Adrenal gland (tissue), 5 donors: ENCODE measurements at regions not wholly inside any gene's neighbourhood (a gene's known extent, or its start where the extent isn't known, plus 50 kb on each side); places are given as distances from the start of the nearest gene placed in this dataset.

Source experiments
- POLR2A ChIP-seq, 2 donors: fragments of 450-650 bp; IDR thresholded peaks; one replicate each; pipeline ENCODE4 v1.6.1; 2017; ENCODE audit warnings: antibody characterized with exemption in 2 of 2, mild to moderate bottlenecking in 2 of 2, moderate library complexity in 1 of 2
- TF ChIP-seq, protein P1 (sequence below), 6 experiments: fragments of 450-650 bp in 4 of 6; fragments of 200-600 bp in 2 of 6; sonication (generic) in 1 of 6; IDR thresholded peaks; 1 replicate in 5 of 6; 2 replicates in 1 of 6; pipeline versions ENCODE4 v1.5.1 to v1.8.0; 2016 to 2021; ENCODE audit warnings: antibody characterized with exemption in 6 of 6, mild to moderate bottlenecking in 2 of 6, moderate library complexity in 1 of 6
- donor health status: DM: no; HTN: no; CAD: no.

DNA sequence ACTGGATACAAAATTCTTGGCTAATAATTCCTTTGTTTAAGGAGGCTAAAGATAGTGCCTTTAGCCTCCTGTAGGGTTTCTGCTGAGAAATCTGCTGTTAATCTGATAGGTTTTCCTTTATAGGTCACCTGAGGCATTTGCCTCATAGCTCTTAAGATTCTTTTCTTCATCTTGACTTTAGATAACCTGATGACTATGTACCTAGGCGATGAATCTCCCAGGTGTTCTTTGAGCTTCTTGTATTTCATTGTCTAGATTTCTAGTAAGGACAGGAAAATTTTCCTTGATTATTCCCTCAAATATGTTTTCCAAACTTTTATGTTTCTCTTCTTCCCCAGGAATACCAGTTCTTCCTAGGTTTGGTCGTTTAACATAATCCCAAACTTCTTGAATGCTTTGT is 479.4 kb upstream of the MAN1A1 start:
- TF ChIP-seq, protein P1, sequence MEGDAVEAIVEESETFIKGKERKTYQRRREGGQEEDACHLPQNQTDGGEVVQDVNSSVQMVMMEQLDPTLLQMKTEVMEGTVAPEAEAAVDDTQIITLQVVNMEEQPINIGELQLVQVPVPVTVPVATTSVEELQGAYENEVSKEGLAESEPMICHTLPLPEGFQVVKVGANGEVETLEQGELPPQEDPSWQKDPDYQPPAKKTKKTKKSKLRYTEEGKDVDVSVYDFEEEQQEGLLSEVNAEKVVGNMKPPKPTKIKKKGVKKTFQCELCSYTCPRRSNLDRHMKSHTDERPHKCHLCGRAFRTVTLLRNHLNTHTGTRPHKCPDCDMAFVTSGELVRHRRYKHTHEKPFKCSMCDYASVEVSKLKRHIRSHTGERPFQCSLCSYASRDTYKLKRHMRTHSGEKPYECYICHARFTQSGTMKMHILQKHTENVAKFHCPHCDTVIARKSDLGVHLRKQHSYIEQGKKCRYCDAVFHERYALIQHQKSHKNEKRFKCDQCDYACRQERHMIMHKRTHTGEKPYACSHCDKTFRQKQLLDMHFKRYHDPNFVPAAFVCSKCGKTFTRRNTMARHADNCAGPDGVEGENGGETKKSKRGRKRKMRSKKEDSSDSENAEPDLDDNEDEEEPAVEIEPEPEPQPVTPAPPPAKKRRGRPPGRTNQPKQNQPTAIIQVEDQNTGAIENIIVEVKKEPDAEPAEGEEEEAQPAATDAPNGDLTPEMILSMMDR (IDR thresholded peaks at IDR 0.05) = no peak
- no peak for TF ChIP-seq POLR2A (IDR thresholded peaks at IDR 0.05)
